Sigmoid colon (tissue), 4 donors: ENCODE measurements at regions not wholly inside any gene's neighbourhood (a gene's known extent, or its start where the extent isn't known, plus 50 kb on each side); places are given as distances from the start of the nearest gene placed in this dataset.

Source experiments
- EP300 ChIP-seq, 4 donors: sonication (generic); formaldehyde crosslinking; IDR thresholded peaks; one replicate each; pipeline ENCODE4 v1.6.1; 2017; ENCODE audit warnings: antibody characterized with exemption in 4 of 4
- POLR2A ChIP-seq, 2 donors: fragments of 450-650 bp; IDR thresholded peaks; one replicate each; pipeline ENCODE4 v1.6.1; 2016; ENCODE audit warnings: antibody characterized with exemption in 2 of 2, mild to moderate bottlenecking in 2 of 2, moderate library complexity in 2 of 2
- POLR2AphosphoS5 ChIP-seq, 4 donors: sonication (generic); formaldehyde crosslinking; IDR thresholded peaks; one replicate each; pipeline ENCODE4 v1.6.1; 2017; ENCODE audit warnings: antibody characterized with exemption in 4 of 4
- TF ChIP-seq, protein P1 (sequence below), 4 experiments: fragments of 450-650 bp in 3 of 4; fragments of 200-600 bp in 1 of 4; IDR thresholded peaks; one replicate each; pipeline ENCODE4 v1.5.1; 2016 to 2019; ENCODE audit warnings: antibody characterized with exemption in 4 of 4, mild to moderate bottlenecking in 3 of 4, moderate library complexity in 2 of 4

DNA sequence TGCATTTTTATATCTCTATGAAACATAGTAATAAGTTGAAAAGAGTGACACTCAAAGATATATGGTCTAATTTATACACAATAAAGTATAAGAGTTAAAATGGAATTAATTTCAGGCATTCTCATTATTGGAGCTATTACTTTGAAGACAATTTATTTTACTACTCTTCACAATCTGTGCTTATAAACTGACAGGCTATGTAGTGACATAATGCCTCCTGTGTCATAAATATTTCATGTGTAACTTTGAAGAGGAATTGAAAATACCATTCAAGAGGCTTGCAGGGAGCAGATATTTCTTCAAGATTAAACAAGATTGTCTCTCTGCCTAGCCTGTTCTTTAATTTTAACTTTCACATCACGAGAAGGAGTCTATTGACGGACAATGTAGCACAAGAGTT lies 1881.5 kb upstream of the PCDH20 start:
- TF ChIP-seq, protein P1, sequence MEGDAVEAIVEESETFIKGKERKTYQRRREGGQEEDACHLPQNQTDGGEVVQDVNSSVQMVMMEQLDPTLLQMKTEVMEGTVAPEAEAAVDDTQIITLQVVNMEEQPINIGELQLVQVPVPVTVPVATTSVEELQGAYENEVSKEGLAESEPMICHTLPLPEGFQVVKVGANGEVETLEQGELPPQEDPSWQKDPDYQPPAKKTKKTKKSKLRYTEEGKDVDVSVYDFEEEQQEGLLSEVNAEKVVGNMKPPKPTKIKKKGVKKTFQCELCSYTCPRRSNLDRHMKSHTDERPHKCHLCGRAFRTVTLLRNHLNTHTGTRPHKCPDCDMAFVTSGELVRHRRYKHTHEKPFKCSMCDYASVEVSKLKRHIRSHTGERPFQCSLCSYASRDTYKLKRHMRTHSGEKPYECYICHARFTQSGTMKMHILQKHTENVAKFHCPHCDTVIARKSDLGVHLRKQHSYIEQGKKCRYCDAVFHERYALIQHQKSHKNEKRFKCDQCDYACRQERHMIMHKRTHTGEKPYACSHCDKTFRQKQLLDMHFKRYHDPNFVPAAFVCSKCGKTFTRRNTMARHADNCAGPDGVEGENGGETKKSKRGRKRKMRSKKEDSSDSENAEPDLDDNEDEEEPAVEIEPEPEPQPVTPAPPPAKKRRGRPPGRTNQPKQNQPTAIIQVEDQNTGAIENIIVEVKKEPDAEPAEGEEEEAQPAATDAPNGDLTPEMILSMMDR (IDR thresholded peaks at IDR 0.05), result no peak
- no peak for TF ChIP-seq POLR2A (IDR thresholded peaks at IDR 0.05)
- TF ChIP-seq POLR2AphosphoS5 (IDR thresholded peaks at IDR 0.05), result no peak
- no peak for TF ChIP-seq EP300 (IDR thresholded peaks at IDR 0.05)
